ENCODE measurements at regions not wholly inside any gene's neighbourhood (a gene's known extent, or its start where the extent isn't known, plus 50 kb on each side); places are given as distances from the start of the nearest gene placed in this dataset.

- TF ChIP-seq CTCF (IDR thresholded peaks at IDR 0.05) (no peak), POLR2A (IDR thresholded peaks at IDR 0.05) (no peak)
Measured at GRCh38 chr6:169839493-169839892, 88.1 kb downstream of the ERMARD start.
